ENCODE measurements at regions not wholly inside any gene's neighbourhood (a gene's known extent, or its start where the extent isn't known, plus 50 kb on each side); places are given as distances from the start of the nearest gene placed in this dataset.
"Not testable (repeated sequence)": the region's sequence is repeated elsewhere in the genome, so short reads cannot be mapped to it uniquely, and the experiment has no call there.

DNA sequence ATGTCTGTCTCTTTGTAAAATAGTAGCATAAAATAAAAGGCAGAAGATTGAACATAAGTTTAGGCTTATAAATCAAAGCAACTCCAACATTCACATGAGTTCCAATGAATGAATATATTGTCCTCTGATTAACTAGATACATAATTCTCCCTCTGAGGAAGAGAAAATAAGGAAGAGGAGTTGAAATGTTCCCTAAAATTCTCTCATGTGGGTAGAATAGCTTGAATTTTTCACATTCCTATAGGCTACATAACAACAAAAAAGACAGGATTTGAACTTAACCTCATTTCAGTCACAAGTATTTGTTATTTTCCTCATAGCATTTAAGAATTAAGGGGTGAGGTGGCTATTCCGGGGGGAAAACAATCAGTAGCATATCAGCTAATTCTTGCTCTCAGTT is 462.4 kb upstream of the NDST4 start:
- Histone ChIP-seq H3K27ac (ENCODE audit: insufficient read depth, low read length, poor library complexity, severe bottlenecking) (no peak overlapping the region), H3K36me3 (ENCODE audit: control insufficient read depth, insufficient read depth, low read length) (no peaks in the 10 kb centered on the region), H3K4me3 (ENCODE audit: insufficient read depth, low read depth, low read length, poor library complexity, severe bottlenecking) (no peak overlapping the region), H3K9me3 (ENCODE audit: control insufficient read depth, low read length) (no peaks in the 10 kb centered on the region), H3K27me3 (replicated peaks; ENCODE audit: control insufficient read depth, insufficient read depth, low read length, poor library complexity, severe bottlenecking) (no peaks in the 10 kb centered on the region), H3K4me1 (ENCODE audit: control insufficient read depth, insufficient read depth, low read length, poor library complexity, severe bottlenecking) (no peaks in the 10 kb centered on the region)
- no peak for DNase-seq

DNA sequence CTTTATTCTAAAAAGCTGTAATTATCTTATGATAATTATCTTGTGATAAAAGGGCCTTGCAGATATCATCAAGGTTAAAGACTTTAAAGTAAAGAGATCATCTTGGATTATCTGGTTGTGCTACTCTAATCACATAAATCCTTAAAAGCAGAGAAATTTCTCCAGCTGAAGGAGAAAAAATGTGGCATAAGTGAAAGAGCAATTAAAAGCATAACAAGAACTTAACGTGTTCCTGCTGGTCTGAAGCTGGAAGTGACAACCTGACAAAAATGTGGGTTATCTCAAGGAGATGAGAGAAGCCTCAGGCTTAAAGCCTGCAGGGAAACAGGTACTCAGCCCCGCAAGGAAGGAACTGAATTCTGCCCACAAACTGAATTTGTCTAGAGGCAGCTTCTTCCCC is 449.1 kb upstream of the NDST4 start:
- H3K4me1 ChIP-seq (ENCODE audit: control insufficient read depth, insufficient read depth, low read length, poor library complexity, severe bottlenecking): no peaks in the 10 kb centered on the region
- no peaks in the 10 kb centered on the region for H3K27me3 ChIP-seq (replicated peaks; ENCODE audit: control insufficient read depth, insufficient read depth, low read length, poor library complexity, severe bottlenecking)
- H3K9me3 ChIP-seq (ENCODE audit: control insufficient read depth, low read length): no peaks in the 10 kb centered on the region
- DNase-seq: no peak
- H3K36me3 ChIP-seq (ENCODE audit: control insufficient read depth, insufficient read depth, low read length): no peaks in the 10 kb centered on the region
- H3K4me3 ChIP-seq (ENCODE audit: insufficient read depth, low read depth, low read length, poor library complexity, severe bottlenecking): no peak overlapping the region
- no peak overlapping the region for H3K27ac ChIP-seq (ENCODE audit: insufficient read depth, low read length, poor library complexity, severe bottlenecking)

DNA sequence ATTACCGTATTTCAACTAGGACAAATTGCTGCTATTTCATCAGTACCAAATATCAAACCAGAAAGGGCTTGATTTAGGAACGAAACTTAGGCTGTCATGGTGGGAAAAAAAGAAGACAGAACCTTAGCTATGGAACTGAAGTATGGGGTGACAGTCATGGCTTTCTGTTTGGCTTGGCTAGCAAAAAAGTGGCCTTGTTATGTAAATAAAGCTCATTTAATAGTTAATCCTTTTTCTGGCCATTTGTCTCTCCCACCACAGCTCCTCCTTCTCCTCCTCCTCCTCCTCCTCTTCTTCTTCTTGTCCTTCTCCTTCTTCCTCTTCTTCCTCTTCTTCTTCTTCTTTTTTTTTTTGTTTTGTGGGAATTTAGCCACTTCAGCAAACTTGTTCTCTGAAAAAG is 434.7 kb upstream of the NDST4 start:
- Histone ChIP-seq H3K36me3 (ENCODE audit: control insufficient read depth, insufficient read depth, low read length) (no peaks in the 10 kb centered on the region), H3K27ac (ENCODE audit: insufficient read depth, low read length, poor library complexity, severe bottlenecking) (no peak overlapping the region), H3K27me3 (replicated peaks; ENCODE audit: control insufficient read depth, insufficient read depth, low read length, poor library complexity, severe bottlenecking) (no peaks in the 10 kb centered on the region), H3K4me1 (ENCODE audit: control insufficient read depth, insufficient read depth, low read length, poor library complexity, severe bottlenecking) (no peaks in the 10 kb centered on the region), H3K9me3 (ENCODE audit: control insufficient read depth, low read length) (no peaks in the 10 kb centered on the region), H3K4me3 (ENCODE audit: insufficient read depth, low read depth, low read length, poor library complexity, severe bottlenecking) (no peak overlapping the region)
- DNase-seq: no peak

DNA sequence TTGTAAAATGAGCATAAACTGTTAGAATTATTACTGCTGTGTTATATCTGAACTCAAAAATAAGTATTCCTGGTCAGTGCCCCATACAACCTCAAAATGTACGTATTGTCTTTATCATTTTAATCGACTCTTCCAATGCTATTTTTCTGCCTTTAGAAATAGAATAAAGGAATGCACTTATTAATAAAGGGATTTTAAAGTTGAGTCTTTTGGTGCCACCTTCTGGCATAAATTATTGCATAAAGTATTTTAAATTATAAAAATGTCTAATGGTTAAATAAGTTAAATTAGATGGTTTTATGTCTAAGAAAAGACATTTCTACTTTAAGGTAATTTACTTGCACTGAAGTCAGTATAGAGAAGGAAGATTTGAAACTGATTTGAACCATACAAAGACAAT is 424.0 kb upstream of the NDST4 start:
- no peak overlapping the region for H3K4me3 ChIP-seq (ENCODE audit: insufficient read depth, low read depth, low read length, poor library complexity, severe bottlenecking)
- no peaks in the 10 kb centered on the region for H3K4me1 ChIP-seq (ENCODE audit: control insufficient read depth, insufficient read depth, low read length, poor library complexity, severe bottlenecking)
- DNase-seq: no peak
- H3K36me3 ChIP-seq (ENCODE audit: control insufficient read depth, insufficient read depth, low read length): no peaks in the 10 kb centered on the region
- no peaks in the 10 kb centered on the region for H3K27me3 ChIP-seq (replicated peaks; ENCODE audit: control insufficient read depth, insufficient read depth, low read length, poor library complexity, severe bottlenecking)
- no peaks in the 10 kb centered on the region for H3K9me3 ChIP-seq (ENCODE audit: control insufficient read depth, low read length)
- no peak overlapping the region for H3K27ac ChIP-seq (ENCODE audit: insufficient read depth, low read length, poor library complexity, severe bottlenecking)

DNA sequence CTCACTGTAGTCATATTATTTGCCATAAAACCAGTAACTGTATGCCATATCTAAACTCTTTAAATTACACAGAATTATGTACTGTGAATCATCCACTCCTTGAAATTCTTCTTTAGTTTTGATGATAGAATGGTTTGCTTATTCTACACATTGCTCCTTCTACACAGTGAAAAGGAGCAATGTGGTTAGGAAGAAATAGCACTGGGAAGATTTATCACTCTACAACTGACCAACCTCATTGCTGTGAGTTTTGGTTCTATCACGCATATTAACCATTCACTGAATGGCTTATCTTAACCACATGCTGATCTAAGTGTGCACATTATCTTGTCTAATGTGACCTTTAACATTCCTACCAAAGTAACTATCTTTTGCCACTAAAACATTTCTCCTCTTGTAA is 415.7 kb upstream of the NDST4 start:
- Histone ChIP-seq H3K27ac (ENCODE audit: insufficient read depth, low read length, poor library complexity, severe bottlenecking) (no peak overlapping the region), H3K9me3 (ENCODE audit: control insufficient read depth, low read length) (no peaks in the 10 kb centered on the region), H3K36me3 (ENCODE audit: control insufficient read depth, insufficient read depth, low read length) (no peaks in the 10 kb centered on the region), H3K27me3 (replicated peaks; ENCODE audit: control insufficient read depth, insufficient read depth, low read length, poor library complexity, severe bottlenecking) (no peaks in the 10 kb centered on the region), H3K4me3 (ENCODE audit: insufficient read depth, low read depth, low read length, poor library complexity, severe bottlenecking) (no peak overlapping the region), H3K4me1 (ENCODE audit: control insufficient read depth, insufficient read depth, low read length, poor library complexity, severe bottlenecking) (no peaks in the 10 kb centered on the region)
- no peak for DNase-seq

DNA sequence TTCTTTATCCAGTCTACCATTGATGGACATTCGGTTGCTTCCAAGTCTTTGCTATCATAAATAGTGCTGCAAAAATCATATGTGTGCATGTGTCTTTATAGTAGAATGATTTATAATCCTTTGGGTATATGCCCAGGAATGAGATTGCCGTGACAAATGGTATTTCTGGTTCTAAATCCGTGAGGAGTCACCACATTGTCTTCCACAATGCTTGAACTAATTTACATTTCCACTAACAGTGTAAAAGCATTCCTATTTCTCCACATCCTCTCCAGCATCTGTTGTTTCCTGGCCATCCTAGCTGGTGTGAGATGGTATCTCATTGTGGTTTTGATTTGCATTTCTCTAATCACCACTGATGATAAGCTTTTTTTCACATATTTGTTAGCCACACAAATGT is 406.1 kb upstream of the NDST4 start:
- H3K27me3 ChIP-seq (replicated peaks; ENCODE audit: control insufficient read depth, insufficient read depth, low read length, poor library complexity, severe bottlenecking); H3K36me3 ChIP-seq (ENCODE audit: control insufficient read depth, insufficient read depth, low read length); DNase-seq; H3K4me1 ChIP-seq (ENCODE audit: control insufficient read depth, insufficient read depth, low read length, poor library complexity, severe bottlenecking); H3K4me3 ChIP-seq (ENCODE audit: insufficient read depth, low read depth, low read length, poor library complexity, severe bottlenecking); H3K9me3 ChIP-seq (ENCODE audit: control insufficient read depth, low read length); H3K27ac ChIP-seq (ENCODE audit: insufficient read depth, low read length, poor library complexity, severe bottlenecking): not testable (repeated sequence)

DNA sequence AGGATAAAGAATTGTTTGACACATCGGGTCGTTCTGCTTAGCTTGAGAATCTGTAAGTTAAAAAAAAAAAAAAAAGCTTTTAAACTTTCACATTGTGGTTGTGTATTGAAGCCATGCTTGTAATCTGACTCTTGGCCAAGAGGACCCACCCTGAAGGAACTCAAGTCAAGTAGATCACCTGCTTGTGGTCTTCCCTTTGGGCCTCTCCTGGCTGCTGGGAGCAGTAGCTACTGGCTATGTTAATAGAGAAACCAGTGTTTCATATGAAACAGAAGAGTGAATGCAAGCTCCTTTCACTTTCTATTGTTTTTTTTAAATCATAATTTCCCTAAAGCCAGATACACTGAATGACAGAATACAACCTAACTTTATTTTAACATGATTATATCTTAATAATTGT is 402.4 kb upstream of the NDST4 start:
- H3K4me1 ChIP-seq (ENCODE audit: control insufficient read depth, insufficient read depth, low read length, poor library complexity, severe bottlenecking): no peaks in the 10 kb centered on the region
- H3K27me3 ChIP-seq (replicated peaks; ENCODE audit: control insufficient read depth, insufficient read depth, low read length, poor library complexity, severe bottlenecking): no peaks in the 10 kb centered on the region
- H3K27ac ChIP-seq (ENCODE audit: insufficient read depth, low read length, poor library complexity, severe bottlenecking): no peak overlapping the region
- no peak overlapping the region for H3K4me3 ChIP-seq (ENCODE audit: insufficient read depth, low read depth, low read length, poor library complexity, severe bottlenecking)
- no peaks in the 10 kb centered on the region for H3K9me3 ChIP-seq (ENCODE audit: control insufficient read depth, low read length)
- no peak for DNase-seq
- H3K36me3 ChIP-seq (ENCODE audit: control insufficient read depth, insufficient read depth, low read length): no peaks in the 10 kb centered on the region

DNA sequence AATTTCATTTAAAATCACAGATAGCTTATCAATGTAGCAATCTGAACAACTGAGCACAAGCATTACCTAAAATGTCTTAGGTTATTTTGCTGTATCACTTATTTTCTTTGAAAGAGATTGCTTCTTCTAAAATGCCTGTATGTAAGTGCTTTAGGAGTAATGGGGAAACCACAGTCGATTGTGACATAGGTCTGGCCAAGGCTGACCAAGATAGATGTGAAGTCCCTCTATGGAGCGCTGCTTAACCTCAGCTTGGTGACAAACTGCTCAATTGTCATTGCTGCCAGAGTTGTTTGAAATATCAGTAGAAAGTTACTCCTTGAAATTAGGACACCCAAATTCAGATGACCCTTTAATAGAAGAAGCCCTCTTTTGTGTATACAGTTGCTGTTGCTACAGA is 401.9 kb upstream of the NDST4 start:
- no peak overlapping the region for H3K4me3 ChIP-seq (ENCODE audit: insufficient read depth, low read depth, low read length, poor library complexity, severe bottlenecking)
- DNase-seq: no peak
- H3K27me3 ChIP-seq (replicated peaks; ENCODE audit: control insufficient read depth, insufficient read depth, low read length, poor library complexity, severe bottlenecking): no peaks in the 10 kb centered on the region
- no peaks in the 10 kb centered on the region for H3K36me3 ChIP-seq (ENCODE audit: control insufficient read depth, insufficient read depth, low read length)
- H3K4me1 ChIP-seq (ENCODE audit: control insufficient read depth, insufficient read depth, low read length, poor library complexity, severe bottlenecking): no peaks in the 10 kb centered on the region
- H3K27ac ChIP-seq (ENCODE audit: insufficient read depth, low read length, poor library complexity, severe bottlenecking): no peak overlapping the region
- H3K9me3 ChIP-seq (ENCODE audit: control insufficient read depth, low read length): no peaks in the 10 kb centered on the region

DNA sequence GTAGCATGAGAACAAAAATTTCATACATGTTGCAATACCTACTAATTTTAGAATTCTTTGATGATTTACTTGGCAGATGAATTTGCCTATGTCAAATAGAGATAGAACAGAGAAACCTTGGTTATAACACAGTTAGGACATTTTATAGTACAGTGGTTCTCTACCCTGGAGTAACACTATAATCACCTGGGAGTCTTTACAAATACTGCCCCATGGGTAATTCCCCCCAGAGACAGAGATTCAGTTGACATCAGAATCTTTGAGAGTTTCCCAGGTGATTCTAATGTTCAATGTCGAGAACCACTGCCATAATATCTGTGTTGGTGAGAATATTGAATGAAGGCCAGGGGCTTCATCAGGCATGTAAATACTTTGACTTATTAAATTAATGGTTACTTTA is 401.3 kb upstream of the NDST4 start:
- no peak overlapping the region for H3K4me3 ChIP-seq (ENCODE audit: insufficient read depth, low read depth, low read length, poor library complexity, severe bottlenecking)
- no peaks in the 10 kb centered on the region for H3K9me3 ChIP-seq (ENCODE audit: control insufficient read depth, low read length)
- H3K27ac ChIP-seq (ENCODE audit: insufficient read depth, low read length, poor library complexity, severe bottlenecking): no peak overlapping the region
- H3K27me3 ChIP-seq (replicated peaks; ENCODE audit: control insufficient read depth, insufficient read depth, low read length, poor library complexity, severe bottlenecking): no peaks in the 10 kb centered on the region
- H3K36me3 ChIP-seq (ENCODE audit: control insufficient read depth, insufficient read depth, low read length): no peaks in the 10 kb centered on the region
- H3K4me1 ChIP-seq (ENCODE audit: control insufficient read depth, insufficient read depth, low read length, poor library complexity, severe bottlenecking): no peaks in the 10 kb centered on the region
- DNase-seq: no peak

DNA sequence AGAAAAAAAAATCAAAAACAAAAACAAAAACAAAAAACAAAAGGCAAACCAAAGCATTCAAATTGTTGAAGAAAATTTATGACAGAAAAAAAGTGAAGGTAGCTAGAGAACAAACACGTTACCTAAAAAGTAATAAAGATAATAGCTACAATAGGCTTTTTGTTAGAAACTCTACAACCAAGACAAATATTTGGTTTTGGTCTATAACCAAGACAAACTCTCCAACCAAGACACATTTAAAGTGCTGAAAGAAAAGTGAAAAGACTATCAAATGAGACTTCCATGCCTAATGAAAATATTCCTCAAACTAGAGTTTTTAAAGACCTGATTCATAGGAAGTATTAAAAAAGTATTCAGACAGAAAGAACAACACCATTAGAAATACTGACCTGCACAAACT is 391.9 kb upstream of the NDST4 start:
- DNase-seq: no peak
- Histone ChIP-seq H3K4me1 (ENCODE audit: control insufficient read depth, insufficient read depth, low read length, poor library complexity, severe bottlenecking) (no peaks in the 10 kb centered on the region), H3K9me3 (ENCODE audit: control insufficient read depth, low read length) (no peaks in the 10 kb centered on the region), H3K27ac (ENCODE audit: insufficient read depth, low read length, poor library complexity, severe bottlenecking) (no peak overlapping the region), H3K27me3 (replicated peaks; ENCODE audit: control insufficient read depth, insufficient read depth, low read length, poor library complexity, severe bottlenecking) (no peaks in the 10 kb centered on the region), H3K36me3 (ENCODE audit: control insufficient read depth, insufficient read depth, low read length) (no peaks in the 10 kb centered on the region), H3K4me3 (ENCODE audit: insufficient read depth, low read depth, low read length, poor library complexity, severe bottlenecking) (no peak overlapping the region)

DNA sequence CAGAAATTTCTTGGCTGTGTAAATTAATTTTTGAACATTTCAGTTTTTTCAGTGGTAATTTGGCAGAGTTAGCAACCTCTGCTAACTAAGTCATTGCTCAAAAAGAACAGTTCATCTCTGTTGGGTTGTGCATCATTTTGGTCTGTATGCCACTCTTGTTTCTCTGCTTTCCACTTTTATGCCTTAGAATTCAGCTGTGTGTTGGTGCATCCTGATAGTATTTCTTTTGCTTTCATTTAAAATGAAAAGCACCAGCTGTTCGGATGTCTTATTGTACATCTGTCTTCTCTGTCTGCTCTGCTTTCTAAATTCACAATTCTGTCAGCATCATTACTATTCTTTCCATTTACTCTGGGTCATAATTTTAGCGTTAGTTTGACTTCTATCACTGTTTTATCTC is 388.2 kb upstream of the NDST4 start:
- no peaks in the 10 kb centered on the region for H3K27me3 ChIP-seq (replicated peaks; ENCODE audit: control insufficient read depth, insufficient read depth, low read length, poor library complexity, severe bottlenecking)
- no peaks in the 10 kb centered on the region for H3K36me3 ChIP-seq (ENCODE audit: control insufficient read depth, insufficient read depth, low read length)
- no peaks in the 10 kb centered on the region for H3K9me3 ChIP-seq (ENCODE audit: control insufficient read depth, low read length)
- DNase-seq: no peak
- H3K4me1 ChIP-seq (ENCODE audit: control insufficient read depth, insufficient read depth, low read length, poor library complexity, severe bottlenecking): no peaks in the 10 kb centered on the region
- no peak overlapping the region for H3K4me3 ChIP-seq (ENCODE audit: insufficient read depth, low read depth, low read length, poor library complexity, severe bottlenecking)
- H3K27ac ChIP-seq (ENCODE audit: insufficient read depth, low read length, poor library complexity, severe bottlenecking): no peak overlapping the region
